Stimulated activated CD8-positive, alpha-beta memory T cell treated with anti-CD3 and anti-CD28 coated beads, Interleukin-4, amount 100 ng/mL, for 48 hours (primary cell): ENCODE measurements at regions not wholly inside any gene's neighbourhood (a gene's known extent, or its start where the extent isn't known, plus 50 kb on each side); places are given as distances from the start of the nearest gene placed in this dataset.

Experiments
- DNase-seq: peaks from one replicate; pipeline ENCODE4 v3.0.0-alpha.2; 2020

GRCh38 chr17:83178533-83179304 lies 99.3 kb downstream of the METRNL start:
- peak; percentile 8 for DNase-seq

- peak; percentile 14 for DNase-seq
Observed at GRCh38 chr17:83179374-83179773, 100.0 kb downstream of the METRNL start.

- DNase-seq: peak; percentile 16
Observed at GRCh38 chr17:83179811-83180210, 100.4 kb downstream of the METRNL start.

GRCh38 chr17:83180264-83180995 lies 101.0 kb downstream of the METRNL start:
- peak; percentile 20 for DNase-seq

- peak; percentile 21 for DNase-seq
Observed at GRCh38 chr17:83180996-83181481, 101.6 kb downstream of the METRNL start.

GRCh38 chr17:83181991-83182619 lies 102.7 kb downstream of the METRNL start:
- DNase-seq: peak; percentile 20

GRCh38 chr17:83182620-83183101 lies 103.3 kb downstream of the METRNL start:
- DNase-seq: no peak

GRCh38 chr17:83183145-83183948 lies 103.9 kb downstream of the METRNL start:
- DNase-seq: peak; percentile 12

GRCh38 chr17:83183951-83184506 lies 104.6 kb downstream of the METRNL start:
- DNase-seq: peak; percentile 14

GRCh38 chr17:83185023-83186002 lies 105.9 kb downstream of the METRNL start:
- peak; percentile 19 for DNase-seq

- DNase-seq: peak; percentile 26
Observed at GRCh38 chr17:83186226-83186625, 106.8 kb downstream of the METRNL start.

- DNase-seq: peak; percentile 17
Observed at GRCh38 chr17:83186751-83187421, 107.5 kb downstream of the METRNL start.

- DNase-seq: peak; percentile 19
Observed at GRCh38 chr17:83187782-83188311, 108.4 kb downstream of the METRNL start.

- peak; percentile 19 for DNase-seq
Observed at GRCh38 chr17:83189044-83190003, 109.9 kb downstream of the METRNL start.

GRCh38 chr17:83190004-83190385 lies 110.6 kb downstream of the METRNL start:
- DNase-seq: no peak

GRCh38 chr17:83190601-83191387 lies 111.4 kb downstream of the METRNL start:
- DNase-seq: peak; percentile 20

GRCh38 chr17:83191388-83192160 lies 112.2 kb downstream of the METRNL start:
- DNase-seq: peak; percentile 18
